Endothelial cell of hepatic sinusoid (primary cell): ENCODE measurements at regions not wholly inside any gene's neighbourhood (a gene's known extent, or its start where the extent isn't known, plus 50 kb on each side); places are given as distances from the start of the nearest gene placed in this dataset.

Experiments used
- in situ Hi-C: cut with HindIII; loops from 2 replicates; pipeline ENCODE4 v1.10.0; 2017; ENCODE audit warnings: low sequenced_read_pairs

GRCh38 chr9:3161912-3162311 lies 318.0 kb upstream of the PUM3 start:
- in situ Hi-C loops = no loop called here

GRCh38 chr9:3157011-3157410 lies 313.1 kb upstream of the PUM3 start:
- in situ Hi-C loops = no loop called here

- in situ Hi-C loops = no loop called here
These were observed 308.0 kb upstream of the PUM3 start for GRCh38 chr9:3151672-3152576.

- in situ Hi-C loops = no loop called here
These were observed 306.2 kb upstream of the PUM3 start for GRCh38 chr9:3150074-3150473.

- in situ Hi-C loops = no loop called here
These were observed 294.6 kb upstream of the PUM3 start for GRCh38 chr9:3138231-3139229.

- in situ Hi-C loops = no loop called here
These were observed 293.4 kb upstream of the PUM3 start for GRCh38 chr9:3137347-3137695.

- in situ Hi-C loops = no loop called here
These were observed 292.9 kb upstream of the PUM3 start for GRCh38 chr9:3136686-3137346.

GRCh38 chr9:3136230-3136629 lies 292.3 kb upstream of the PUM3 start:
- in situ Hi-C loops = no loop called here

- in situ Hi-C loops = no loop called here
These were observed 283.7 kb upstream of the PUM3 start for GRCh38 chr9:3127564-3127963.

GRCh38 chr9:3125602-3126405 lies 281.9 kb upstream of the PUM3 start:
- in situ Hi-C loops = no loop called here

GRCh38 chr9:3124001-3124400 lies 280.1 kb upstream of the PUM3 start:
- in situ Hi-C loops = no loop called here

- in situ Hi-C loops = no loop called here
These were observed 274.2 kb upstream of the PUM3 start for GRCh38 chr9:3118081-3118480.

GRCh38 chr9:3099646-3100045 lies 255.8 kb upstream of the PUM3 start:
- in situ Hi-C loops = no loop called here

GRCh38 chr9:3088219-3088618 lies 244.3 kb upstream of the PUM3 start:
- in situ Hi-C loops = no loop called here

- in situ Hi-C loops = no loop called here
These were observed 243.8 kb upstream of the PUM3 start for GRCh38 chr9:3087697-3088096.

GRCh38 chr9:3080951-3081350 lies 237.1 kb upstream of the PUM3 start:
- in situ Hi-C loops = no loop called here

- in situ Hi-C loops = loop anchor here (5.0 kb wide), 1 partner anchor 107 kb away; no protein-coding TSS in a partner anchor
These were observed 230.4 kb upstream of the PUM3 start for GRCh38 chr9:3074247-3074646.

- in situ Hi-C loops = no loop called here
These were observed 222.7 kb upstream of the PUM3 start for GRCh38 chr9:3066591-3066990.

- in situ Hi-C loops = no loop called here
These were observed 216.0 kb upstream of the PUM3 start for GRCh38 chr9:3059781-3060468.

- in situ Hi-C loops = no loop called here
These were observed 214.5 kb upstream of the PUM3 start for GRCh38 chr9:3058409-3058808.
